Activated CD4-positive, alpha-beta T cell treated with anti-CD3 and anti-CD28 coated beads, Interleukin-2, amount 50 U/mL, for 16 hours (primary cell): ENCODE measurements at regions not wholly inside any gene's neighbourhood (a gene's known extent, or its start where the extent isn't known, plus 50 kb on each side); places are given as distances from the start of the nearest gene placed in this dataset.

Source experiments
- DNase-seq: peaks from one replicate; pipeline ENCODE4 v3.0.0-alpha.2; 2020

DNA sequence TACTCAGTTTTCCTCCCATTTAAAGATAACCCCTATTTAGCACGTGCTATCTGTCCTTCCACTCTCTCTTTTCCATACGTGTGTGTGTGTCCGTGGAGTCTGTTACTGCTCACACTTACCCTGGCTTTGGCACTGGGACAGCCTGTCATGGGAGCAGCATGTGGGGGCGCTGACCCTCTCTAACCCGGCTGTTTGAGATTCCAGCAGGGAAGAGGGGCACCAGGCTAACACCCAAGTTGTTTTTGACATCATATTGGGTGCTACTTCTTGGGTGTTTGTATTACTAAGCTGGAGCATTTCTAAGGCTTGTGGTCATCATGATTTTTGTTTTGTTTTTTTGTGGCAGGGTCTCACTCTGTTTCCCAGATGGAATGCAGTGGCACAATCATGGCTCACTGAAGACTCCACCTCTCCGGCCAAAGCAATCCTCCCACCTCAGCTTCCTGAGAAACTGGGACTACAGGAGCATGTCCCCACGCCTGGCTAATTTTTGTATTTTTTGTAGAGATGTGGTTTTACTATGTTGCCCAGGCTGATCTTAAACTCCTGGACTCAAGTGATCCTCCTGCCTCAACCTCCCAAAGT lies 56.9 kb upstream of the SIMC1 start:
- no peak for DNase-seq

DNA sequence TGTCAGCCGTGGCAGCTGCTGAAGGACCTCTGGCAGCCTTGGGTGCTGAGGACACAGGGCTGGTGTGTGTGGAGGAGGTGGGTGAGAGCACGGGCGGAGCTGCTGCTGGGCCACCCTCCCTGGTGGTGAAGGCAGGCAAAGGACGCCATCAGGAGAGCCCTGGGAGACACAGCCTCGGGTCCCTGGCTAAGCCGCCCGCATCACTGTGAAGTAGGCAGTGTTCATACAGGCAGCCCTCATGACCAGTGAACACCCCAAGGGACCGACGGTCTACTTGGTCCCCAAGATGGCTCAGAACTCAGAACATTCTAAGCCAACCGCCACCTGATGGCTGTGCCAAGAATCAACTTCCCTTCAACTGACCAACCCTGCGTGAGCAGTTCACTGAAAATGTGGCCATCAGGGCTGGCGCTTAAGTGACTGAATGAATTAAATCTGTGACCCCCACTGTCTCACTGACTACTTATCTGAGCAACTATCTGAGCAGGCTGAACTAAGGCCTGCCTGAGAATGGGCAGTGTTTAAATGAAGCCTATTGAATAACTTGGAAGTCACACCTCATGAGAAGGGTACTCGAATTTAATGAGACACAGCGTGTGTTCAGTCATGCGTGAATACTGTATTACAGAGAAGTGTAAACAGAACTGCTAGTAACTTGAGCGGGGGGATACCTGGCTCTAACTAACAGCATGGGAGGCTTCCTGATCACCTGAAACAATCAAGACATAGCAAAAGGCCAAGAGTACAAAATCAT lies 54.7 kb upstream of the SIMC1 start:
- no peak for DNase-seq

DNA sequence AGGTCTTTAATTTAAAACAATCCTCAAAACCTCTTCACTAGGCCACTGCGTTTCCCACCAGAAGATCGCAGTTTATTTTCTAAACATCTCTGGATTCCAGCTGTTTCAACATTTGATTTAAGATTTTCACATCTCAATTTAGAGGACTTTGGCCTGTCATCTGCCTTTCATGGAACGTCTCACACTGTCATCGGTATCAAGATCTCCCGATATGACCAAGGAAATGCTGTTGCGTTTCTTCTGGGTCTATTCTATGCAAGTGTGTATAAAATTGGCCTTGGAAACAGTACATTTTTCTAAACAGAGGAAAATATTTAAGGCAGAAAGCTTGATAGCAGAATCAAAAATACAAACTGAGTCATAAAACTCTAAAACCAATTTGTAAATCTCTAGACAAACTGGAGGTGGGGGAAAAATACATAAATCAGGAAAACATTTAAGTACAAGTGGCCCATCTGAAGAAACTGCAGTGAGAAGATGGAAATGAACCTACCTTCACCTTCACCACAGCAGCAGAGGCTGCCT lies 53.6 kb upstream of the SIMC1 start:
- no peak for DNase-seq

DNA sequence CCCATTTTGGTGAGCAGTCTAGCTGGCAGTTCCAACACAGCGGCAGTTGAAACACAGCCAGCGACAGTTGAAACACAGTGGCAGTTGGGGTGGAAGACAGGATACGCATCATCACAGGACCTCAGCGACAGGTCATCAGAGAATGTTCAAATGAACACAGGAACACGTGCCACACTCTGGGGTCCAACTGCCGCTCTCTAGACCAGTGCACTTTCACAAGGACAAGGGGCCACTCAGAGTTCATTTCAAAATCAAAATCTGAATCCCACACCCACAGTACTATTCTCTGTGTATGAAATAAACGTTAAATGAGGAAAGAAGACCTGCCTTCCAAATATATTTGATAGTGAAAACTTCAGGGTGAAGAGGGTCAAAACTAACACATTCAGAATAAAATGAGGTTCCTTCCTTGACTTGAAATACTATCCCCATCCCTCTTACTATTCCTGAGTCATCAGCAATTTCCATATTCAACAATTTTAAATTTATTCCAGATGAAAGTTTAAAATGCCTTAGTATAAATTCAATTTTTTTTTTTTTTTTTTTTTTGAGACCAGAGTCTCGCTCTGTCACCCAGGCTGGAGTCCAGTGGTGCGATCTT lies 53.0 kb upstream of the SIMC1 start:
- DNase-seq: no peak

DNA sequence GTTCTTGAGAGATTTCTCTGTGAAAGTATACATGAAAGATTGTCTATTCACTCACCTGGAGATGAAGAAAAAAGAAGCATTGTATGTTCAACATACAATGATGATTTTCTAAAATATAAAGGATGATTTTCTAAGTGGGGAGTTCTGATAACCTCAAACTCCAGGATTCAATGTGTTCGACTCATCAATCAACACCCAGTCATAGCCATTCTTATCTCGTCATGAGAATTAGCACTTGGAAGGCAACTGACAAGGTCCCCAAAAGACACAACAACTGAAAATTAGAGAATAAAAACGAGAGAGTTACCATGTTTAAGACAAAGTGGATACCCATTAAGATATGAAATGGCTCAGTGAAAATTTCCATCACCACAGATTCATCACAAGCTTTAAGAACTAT lies 52.1 kb upstream of the SIMC1 start:
- DNase-seq: no peak

DNA sequence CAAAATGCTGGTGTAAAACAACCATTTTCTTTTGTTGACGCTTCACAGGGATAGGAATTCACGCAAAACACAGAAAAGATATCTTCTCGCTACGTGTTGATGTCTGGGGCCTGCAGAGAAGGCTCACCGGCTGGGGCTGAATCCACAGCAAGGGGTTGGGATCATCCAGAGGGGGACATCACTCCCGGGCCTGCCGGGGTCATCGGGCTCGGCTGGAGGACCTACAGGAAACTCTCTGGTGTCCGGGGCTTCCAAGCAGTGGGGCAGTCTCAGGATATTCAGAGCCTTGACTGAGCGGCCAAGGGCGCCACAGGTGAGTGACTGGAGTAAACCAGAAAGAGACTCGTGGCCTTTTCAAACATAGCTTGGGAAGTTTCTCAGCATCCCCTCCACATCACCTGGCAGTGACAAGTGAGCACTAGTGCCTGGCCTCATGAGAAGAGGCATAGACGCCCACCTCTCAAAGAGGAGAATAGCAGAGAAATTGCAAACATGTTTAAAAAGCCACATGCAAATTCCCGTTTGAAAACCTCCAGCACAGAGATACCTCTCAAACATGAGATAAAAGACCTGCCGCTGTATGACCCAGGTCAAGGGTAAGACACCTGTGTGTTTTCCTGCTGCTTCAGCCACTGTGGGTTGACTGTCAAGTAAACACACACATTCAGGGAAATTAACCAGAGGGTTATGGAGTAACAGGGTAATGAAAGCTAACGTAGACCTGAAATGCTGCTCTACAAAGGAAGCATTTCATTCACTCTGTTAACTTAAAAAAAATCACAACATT lies 50.8 kb upstream of the SIMC1 start:
- DNase-seq: no peak

DNA sequence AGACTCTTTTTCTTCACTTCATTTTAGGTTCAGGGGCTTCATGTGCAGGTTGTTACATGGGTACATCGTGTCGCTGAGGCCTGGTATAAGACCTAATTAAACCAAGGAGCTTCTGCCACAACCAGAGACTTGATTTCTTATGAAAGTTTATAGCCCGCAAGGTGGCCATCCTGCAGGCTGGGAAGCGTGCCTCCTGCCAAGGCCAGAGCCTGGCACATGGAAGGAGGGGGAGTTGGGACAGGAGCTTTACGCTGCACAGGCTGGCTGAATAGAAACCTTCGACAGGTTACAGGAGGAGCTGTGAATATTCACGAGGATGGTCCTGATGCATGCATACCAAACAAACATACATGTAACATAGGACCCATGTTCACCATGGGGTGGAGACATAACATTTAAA lies 50.1 kb upstream of the SIMC1 start:
- no peak for DNase-seq
